ENCODE measurements at regions not wholly inside any gene's neighbourhood (a gene's known extent, or its start where the extent isn't known, plus 50 kb on each side); places are given as distances from the start of the nearest gene placed in this dataset.

DNA sequence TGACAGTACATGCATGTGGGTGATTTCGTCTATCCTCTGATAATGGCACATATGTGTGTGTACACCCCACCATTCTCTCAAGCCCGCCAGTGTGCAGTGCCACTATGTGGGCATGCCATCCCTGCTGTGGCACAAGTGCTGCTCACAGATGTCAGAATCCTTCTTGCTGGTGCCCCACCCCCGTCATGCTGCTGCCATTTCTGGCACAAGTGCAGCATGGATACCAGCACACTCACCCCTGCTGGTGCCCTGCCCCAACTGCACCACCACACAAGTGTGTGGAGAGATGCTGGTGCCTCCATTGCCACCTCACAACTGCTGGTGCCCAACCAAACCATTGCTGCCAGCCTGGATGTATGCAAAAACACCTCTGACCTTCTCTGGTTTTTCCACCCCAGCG lies 1133.8 kb downstream of the TECRL start:
- Histone ChIP-seq H3K4ac (ENCODE audit: low read depth, low read length) (no peak overlapping the region), H4K12ac (ENCODE audit: low read depth, low read length) (no peak overlapping the region), H2BK5ac (ENCODE audit: low read depth, low read length, poor library complexity) (no peak overlapping the region), H2AK5ac (ENCODE audit: low read length) (no peak overlapping the region), H3K4me1 (ENCODE audit: control insufficient read depth in 1 of 2, insufficient read depth in 2 of 2, low read length in 2 of 2) (no peaks in the 10 kb centered on the region), H4K8ac (ENCODE audit: low read depth, low read length) (no peak overlapping the region), H2BK12ac (ENCODE audit: low read length) (no peak overlapping the region), H3K9me3 (ENCODE audit: insufficient read depth, low read depth, low read length) (no peaks in the 10 kb centered on the region), H2BK120ac (ENCODE audit: insufficient read depth, low read length, poor library complexity) (no peak overlapping the region), H3K9ac (ENCODE audit: low read length) (no peak overlapping the region), H3K4me2 (ENCODE audit: low read length) (no peak overlapping the region), H3K23ac (ENCODE audit: low read length) (no peak overlapping the region), H3K4me3 (ENCODE audit: low read depth, low read length) (no peak overlapping the region), H3K18ac (ENCODE audit: low read length) (no peak overlapping the region), H3K79me1 (ENCODE audit: low read length) (no peaks in the 10 kb centered on the region), H4K91ac (ENCODE audit: low read depth, low read length) (no peak overlapping the region), H3K36me3 (ENCODE audit: control insufficient read depth in 1 of 2, insufficient read depth in 2 of 2, low read length in 2 of 2) (no peaks in the 10 kb centered on the region), H3K14ac (ENCODE audit: low read length) (no peak overlapping the region), H3K27ac (ENCODE audit: low read depth, low read length) (no peak overlapping the region), H3K27me3 (ENCODE audit: insufficient read depth, low read length) (no peaks in the 10 kb centered on the region), H3K79me2 (ENCODE audit: control insufficient read depth, insufficient read depth, low read length, poor library complexity) (no peaks in the 10 kb centered on the region), H2AFZ (ENCODE audit: insufficient read depth, low read length, poor library complexity) (no peak overlapping the region)
- WGBS (ENCODE audit: extremely low coverage, insufficient coverage, insufficient read length), result no CpG with 5 or more reads among the region's 4 CpGs
- DNase-seq, result no peak

DNA sequence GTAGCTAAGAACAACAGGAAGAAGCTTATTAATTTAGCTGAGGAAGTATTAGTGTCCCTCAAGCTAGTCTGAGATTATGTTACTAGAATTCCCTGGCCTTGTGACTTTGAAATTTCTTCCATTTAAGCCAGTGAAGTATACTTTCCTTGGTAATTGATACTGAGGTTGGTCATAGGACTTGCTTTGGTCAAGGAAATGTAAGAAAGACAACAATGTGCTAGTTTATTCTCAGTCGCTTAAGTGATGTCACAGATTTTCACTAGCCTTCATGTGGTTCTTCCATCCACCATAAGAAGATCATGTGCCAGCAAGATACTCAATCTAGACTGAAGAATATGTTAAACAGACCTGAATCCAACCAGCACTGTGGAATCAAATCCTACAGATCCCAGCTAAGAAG lies 1140.1 kb downstream of the TECRL start:
- Histone ChIP-seq H3K27me3 (ENCODE audit: insufficient read depth, low read length) (no peaks in the 10 kb centered on the region), H3K23ac (ENCODE audit: low read length) (no peak overlapping the region), H3K27ac (ENCODE audit: low read depth, low read length) (no peak overlapping the region), H3K79me2 (ENCODE audit: control insufficient read depth, insufficient read depth, low read length, poor library complexity) (no peaks in the 10 kb centered on the region), H4K12ac (ENCODE audit: low read depth, low read length) (no peak overlapping the region), H4K8ac (ENCODE audit: low read depth, low read length) (no peak overlapping the region), H3K9ac (ENCODE audit: low read length) (no peak overlapping the region), H3K4me1 (ENCODE audit: control insufficient read depth in 1 of 2, insufficient read depth in 2 of 2, low read length in 2 of 2) (no peaks in the 10 kb centered on the region), H3K79me1 (ENCODE audit: low read length) (no peaks in the 10 kb centered on the region), H2AFZ (ENCODE audit: insufficient read depth, low read length, poor library complexity) (no peak overlapping the region), H2BK12ac (ENCODE audit: low read length) (no peak overlapping the region), H2BK120ac (ENCODE audit: insufficient read depth, low read length, poor library complexity) (no peak overlapping the region), H4K91ac (ENCODE audit: low read depth, low read length) (no peak overlapping the region), H3K36me3 (ENCODE audit: control insufficient read depth in 1 of 2, insufficient read depth in 2 of 2, low read length in 2 of 2) (no peaks in the 10 kb centered on the region), H3K4me2 (ENCODE audit: low read length) (no peak overlapping the region), H3K14ac (ENCODE audit: low read length) (no peak overlapping the region), H3K9me3 (ENCODE audit: insufficient read depth, low read depth, low read length) (no peaks in the 10 kb centered on the region), H2AK5ac (ENCODE audit: low read length) (no peak overlapping the region), H3K4me3 (ENCODE audit: low read depth, low read length) (no peak overlapping the region), H3K18ac (ENCODE audit: low read length) (no peak overlapping the region), H3K4ac (ENCODE audit: low read depth, low read length) (no peak overlapping the region), H2BK5ac (ENCODE audit: low read depth, low read length, poor library complexity) (no peak overlapping the region)
- no CpG with 5 or more reads among the region's 1 CpG for WGBS (ENCODE audit: extremely low coverage, insufficient coverage, insufficient read length)
- DNase-seq, result no peak

DNA sequence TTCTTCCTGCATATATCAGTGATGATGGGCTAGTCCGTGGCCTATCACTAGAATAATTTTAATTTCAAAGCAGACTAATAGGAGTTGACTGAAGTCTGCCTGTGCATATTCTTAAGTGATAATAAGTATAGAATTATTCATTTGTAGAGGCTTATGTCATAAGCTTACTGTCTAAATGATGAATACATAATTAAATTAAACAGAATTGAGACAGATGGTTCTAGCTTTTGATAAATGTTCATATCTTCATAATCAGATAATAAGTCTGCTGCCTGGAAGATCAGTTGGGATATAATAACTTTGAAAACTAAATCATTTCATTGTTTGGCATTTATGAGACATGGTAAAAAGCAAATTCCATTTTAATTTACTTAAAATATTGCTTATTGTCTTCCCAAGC lies 1175.6 kb downstream of the TECRL start:
- Histone ChIP-seq H3K4ac (ENCODE audit: low read depth, low read length) (no peak overlapping the region), H3K14ac (ENCODE audit: low read length) (no peak overlapping the region), H2BK120ac (ENCODE audit: insufficient read depth, low read length, poor library complexity) (no peak overlapping the region), H2AK5ac (ENCODE audit: low read length) (no peak overlapping the region), H3K27me3 (ENCODE audit: insufficient read depth, low read length) (no peaks in the 10 kb centered on the region), H2BK5ac (ENCODE audit: low read depth, low read length, poor library complexity) (no peak overlapping the region), H3K4me3 (ENCODE audit: low read depth, low read length) (no peak overlapping the region), H3K27ac (ENCODE audit: low read depth, low read length) (no peak overlapping the region), H3K79me1 (ENCODE audit: low read length) (no peaks in the 10 kb centered on the region), H3K4me2 (ENCODE audit: low read length) (no peak overlapping the region), H4K12ac (ENCODE audit: low read depth, low read length) (no peak overlapping the region), H3K36me3 (ENCODE audit: control insufficient read depth in 1 of 2, insufficient read depth in 2 of 2, low read length in 2 of 2) (no peaks in the 10 kb centered on the region), H2AFZ (ENCODE audit: insufficient read depth, low read length, poor library complexity) (no peak overlapping the region), H3K9ac (ENCODE audit: low read length) (no peak overlapping the region), H3K23ac (ENCODE audit: low read length) (no peak overlapping the region), H2BK12ac (ENCODE audit: low read length) (no peak overlapping the region), H3K18ac (ENCODE audit: low read length) (no peak overlapping the region), H3K79me2 (ENCODE audit: control insufficient read depth, insufficient read depth, low read length, poor library complexity) (no peaks in the 10 kb centered on the region), H4K91ac (ENCODE audit: low read depth, low read length) (no peak overlapping the region), H3K9me3 (ENCODE audit: insufficient read depth, low read depth, low read length) (no peaks in the 10 kb centered on the region), H3K4me1 (ENCODE audit: control insufficient read depth in 1 of 2, insufficient read depth in 2 of 2, low read length in 2 of 2) (no peaks in the 10 kb centered on the region), H4K8ac (ENCODE audit: low read depth, low read length) (no peak overlapping the region)
- WGBS (ENCODE audit: extremely low coverage, insufficient coverage, insufficient read length), result no CpG with 5 or more reads among the region's 1 CpG
- no peak for DNase-seq

DNA sequence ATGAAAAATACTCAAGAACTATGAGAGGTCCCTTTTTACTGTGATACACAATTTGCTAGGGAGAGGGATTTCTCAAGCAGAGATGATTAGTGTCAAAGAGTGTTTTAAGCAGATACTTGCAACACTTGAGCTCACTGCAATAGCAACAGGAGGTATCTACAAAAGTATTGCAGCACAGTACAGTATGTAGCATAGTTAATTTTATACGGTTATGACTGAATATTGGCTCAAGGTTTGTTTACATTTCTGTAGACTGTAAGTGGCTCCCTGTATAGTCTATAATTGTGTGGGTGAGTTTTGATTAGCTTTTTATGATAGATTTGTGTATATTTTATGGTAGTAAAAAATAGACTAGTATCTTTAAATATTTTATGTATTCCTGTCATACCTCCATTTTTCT lies 1177.2 kb downstream of the TECRL start:
- Histone ChIP-seq H2BK120ac (ENCODE audit: insufficient read depth, low read length, poor library complexity) (no peak overlapping the region), H3K4me2 (ENCODE audit: low read length) (no peak overlapping the region), H3K14ac (ENCODE audit: low read length) (no peak overlapping the region), H3K27ac (ENCODE audit: low read depth, low read length) (no peak overlapping the region), H4K91ac (ENCODE audit: low read depth, low read length) (no peak overlapping the region), H4K8ac (ENCODE audit: low read depth, low read length) (no peak overlapping the region), H3K27me3 (ENCODE audit: insufficient read depth, low read length) (no peaks in the 10 kb centered on the region), H3K79me2 (ENCODE audit: control insufficient read depth, insufficient read depth, low read length, poor library complexity) (no peaks in the 10 kb centered on the region), H2BK12ac (ENCODE audit: low read length) (no peak overlapping the region), H3K9ac (ENCODE audit: low read length) (no peak overlapping the region), H3K4me3 (ENCODE audit: low read depth, low read length) (no peak overlapping the region), H3K4me1 (ENCODE audit: control insufficient read depth in 1 of 2, insufficient read depth in 2 of 2, low read length in 2 of 2) (no peaks in the 10 kb centered on the region), H2AK5ac (ENCODE audit: low read length) (no peak overlapping the region), H2AFZ (ENCODE audit: insufficient read depth, low read length, poor library complexity) (no peak overlapping the region), H3K79me1 (ENCODE audit: low read length) (no peaks in the 10 kb centered on the region), H2BK5ac (ENCODE audit: low read depth, low read length, poor library complexity) (no peak overlapping the region), H3K23ac (ENCODE audit: low read length) (no peak overlapping the region), H3K4ac (ENCODE audit: low read depth, low read length) (no peak overlapping the region), H3K18ac (ENCODE audit: low read length) (no peak overlapping the region), H3K9me3 (ENCODE audit: insufficient read depth, low read depth, low read length) (no peaks in the 10 kb centered on the region), H3K36me3 (ENCODE audit: control insufficient read depth in 1 of 2, insufficient read depth in 2 of 2, low read length in 2 of 2) (no peaks in the 10 kb centered on the region), H4K12ac (ENCODE audit: low read depth, low read length) (no peak overlapping the region)
- no CpG with 5 or more reads among the region's 1 CpG for WGBS (ENCODE audit: extremely low coverage, insufficient coverage, insufficient read length)
- DNase-seq, result no peak

All from trophoblast cell (in vitro differentiated cells and primary cell).